ENCODE measurements at regions not wholly inside any gene's neighbourhood (a gene's known extent, or its start where the extent isn't known, plus 50 kb on each side); places are given as distances from the start of the nearest gene placed in this dataset.
A peak's percentile ranks its signal among the peaks of the same experiment; 100 is the strongest.
"Not testable (repeated sequence)": the region's sequence is repeated elsewhere in the genome, so short reads cannot be mapped to it uniquely, and the experiment has no call there.

GRCh38 chr3:513301-513700 is 316.7 kb downstream of the CHL1 start:
- DNase-seq (ENCODE audit: extremely low read depth in 1 of 11, low read depth in 9 of 11, low spot score in 4 of 11), result no peak

- DNase-seq (ENCODE audit: extremely low read depth in 1 of 11, low read depth in 9 of 11, low spot score in 4 of 11), result no peak
Measured at GRCh38 chr3:514192-514591, 317.6 kb downstream of the CHL1 start.

- DNase-seq (ENCODE audit: extremely low read depth in 1 of 11, low read depth in 9 of 11, low spot score in 4 of 11), result no peak
Measured at GRCh38 chr3:519026-519425, 322.5 kb downstream of the CHL1 start.

- DNase-seq (ENCODE audit: extremely low read depth in 1 of 11, low read depth in 9 of 11, low spot score in 4 of 11), result no peak
Measured at GRCh38 chr3:522888-523287, 326.3 kb downstream of the CHL1 start.

- no peak for DNase-seq (ENCODE audit: extremely low read depth in 1 of 11, low read depth in 9 of 11, low spot score in 4 of 11)
Measured at GRCh38 chr3:525415-525814, 328.9 kb downstream of the CHL1 start.

- peak in 4 of 11 donors; percentile 25 to 46 (median 37) for DNase-seq (ENCODE audit: extremely low read depth in 1 of 11, low read depth in 9 of 11, low spot score in 4 of 11)
Measured at GRCh38 chr3:535566-536416, 339.2 kb downstream of the CHL1 start.

GRCh38 chr3:536417-536813 is 339.9 kb downstream of the CHL1 start:
- DNase-seq (ENCODE audit: extremely low read depth in 1 of 11, low read depth in 9 of 11, low spot score in 4 of 11), result peak in 1 of 11 donors; percentile 1

- DNase-seq (ENCODE audit: extremely low read depth in 1 of 11, low read depth in 9 of 11, low spot score in 4 of 11), result peak in 6 of 11 donors; percentile 25 to 61 (median 46)
Measured at GRCh38 chr3:541062-541801, 344.7 kb downstream of the CHL1 start.

GRCh38 chr3:542021-542420 is 345.5 kb downstream of the CHL1 start:
- peak in 1 of 11 donors; percentile 1 for DNase-seq (ENCODE audit: extremely low read depth in 1 of 11, low read depth in 9 of 11, low spot score in 4 of 11)

- no peak for DNase-seq (ENCODE audit: extremely low read depth in 1 of 11, low read depth in 9 of 11, low spot score in 4 of 11)
Measured at GRCh38 chr3:549636-550035, 353.1 kb downstream of the CHL1 start.

GRCh38 chr3:550471-550870 is 353.9 kb downstream of the CHL1 start:
- no peak for DNase-seq (ENCODE audit: extremely low read depth in 1 of 11, low read depth in 9 of 11, low spot score in 4 of 11)

- DNase-seq (ENCODE audit: extremely low read depth in 1 of 11, low read depth in 9 of 11, low spot score in 4 of 11), result no peak
Measured at GRCh38 chr3:557972-558371, 361.4 kb downstream of the CHL1 start.

- DNase-seq (ENCODE audit: extremely low read depth in 1 of 11, low read depth in 9 of 11, low spot score in 4 of 11), result no peak
Measured at GRCh38 chr3:567488-568185, 371.1 kb downstream of the CHL1 start.

GRCh38 chr3:579529-579928 is 383.0 kb downstream of the CHL1 start:
- DNase-seq (ENCODE audit: extremely low read depth in 1 of 11, low read depth in 9 of 11, low spot score in 4 of 11), result not testable (repeated sequence)

GRCh38 chr3:589066-589465 is 392.5 kb downstream of the CHL1 start:
- not testable (repeated sequence) for DNase-seq (ENCODE audit: extremely low read depth in 1 of 11, low read depth in 9 of 11, low spot score in 4 of 11)

GRCh38 chr3:597304-597703 is 400.7 kb downstream of the CHL1 start:
- not testable (repeated sequence) for DNase-seq (ENCODE audit: extremely low read depth in 1 of 11, low read depth in 9 of 11, low spot score in 4 of 11)

GRCh38 chr3:597746-598145 is 401.2 kb downstream of the CHL1 start:
- DNase-seq (ENCODE audit: extremely low read depth in 1 of 11, low read depth in 9 of 11, low spot score in 4 of 11), result not testable (repeated sequence)

GRCh38 chr3:607480-607879 is 410.9 kb downstream of the CHL1 start:
- DNase-seq (ENCODE audit: extremely low read depth in 1 of 11, low read depth in 9 of 11, low spot score in 4 of 11), result not testable (repeated sequence)

- DNase-seq (ENCODE audit: extremely low read depth in 1 of 11, low read depth in 9 of 11, low spot score in 4 of 11), result no peak
Measured at GRCh38 chr3:621714-622113, 425.2 kb downstream of the CHL1 start.

GRCh38 chr3:622314-622713 is 425.8 kb downstream of the CHL1 start:
- DNase-seq (ENCODE audit: extremely low read depth in 1 of 11, low read depth in 9 of 11, low spot score in 4 of 11), result no peak

All from renal cortex interstitium (tissue), 11 donors.